Activated naive CD8-positive, alpha-beta T cell (primary cell): ENCODE measurements at regions not wholly inside any gene's neighbourhood (a gene's known extent, or its start where the extent isn't known, plus 50 kb on each side); places are given as distances from the start of the nearest gene placed in this dataset.
"Not testable (repeated sequence)": the region's sequence is repeated elsewhere in the genome, so short reads cannot be mapped to it uniquely, and the experiment has no call there.

Experiments
- H3K27ac Mint-ChIP-seq: one replicate; pipeline ENCODE4 v1.8.0; 2021; ENCODE audit warnings: mixed read lengths
- H3K27me3 Mint-ChIP-seq: one replicate; pipeline ENCODE4 v1.8.0; 2021; ENCODE audit warnings: mixed read lengths
- H3K36me3 Mint-ChIP-seq: one replicate; pipeline ENCODE4 v1.8.0; 2021; ENCODE audit warnings: mixed read lengths
- H3K4me1 Mint-ChIP-seq: one replicate; pipeline ENCODE4 v1.8.0; 2021; ENCODE audit warnings: low read depth, mixed read lengths
- H3K4me3 Mint-ChIP-seq: one replicate; pipeline ENCODE4 v1.8.0; 2021; ENCODE audit warnings: mild to moderate bottlenecking, mixed read lengths
- H3K9me3 Mint-ChIP-seq: one replicate; pipeline ENCODE4 v1.8.0; 2021; ENCODE audit warnings: low read depth, mixed read lengths

- Mint-ChIP-seq H3K36me3 (no peaks in the 10 kb centered on the region), H3K4me3 (no peak overlapping the region), H3K9me3 (no peaks in the 10 kb centered on the region), H3K4me1 (no peaks in the 10 kb centered on the region), H3K27me3 (no peaks in the 10 kb centered on the region), H3K27ac (no peak overlapping the region)
Observed at GRCh38 chr6:22748681-22749080, 179.3 kb downstream of the HDGFL1 start.

DNA sequence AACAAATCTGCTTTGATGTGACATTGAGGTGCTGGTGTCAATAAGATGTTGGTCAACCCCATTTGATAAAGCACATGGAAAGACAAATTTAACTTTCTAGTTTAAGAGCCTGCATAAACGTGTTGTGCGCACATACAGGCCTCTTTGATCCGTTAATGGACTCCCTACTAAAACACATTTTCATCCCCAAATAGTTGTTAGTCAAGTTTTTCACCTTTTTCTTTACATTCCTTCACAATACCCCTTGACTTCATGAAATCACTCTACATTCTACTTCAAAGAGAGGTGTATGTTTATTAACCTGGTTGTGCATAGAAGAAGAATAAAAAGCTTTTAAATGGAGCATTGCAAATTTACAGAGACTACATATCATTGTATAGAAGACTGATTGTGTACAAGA, 180.3 kb downstream of the HDGFL1 start:
- no peaks in the 10 kb centered on the region for H3K9me3 Mint-ChIP-seq
- H3K36me3 Mint-ChIP-seq = no peaks in the 10 kb centered on the region
- H3K27me3 Mint-ChIP-seq = no peaks in the 10 kb centered on the region
- no peak overlapping the region for H3K27ac Mint-ChIP-seq
- H3K4me3 Mint-ChIP-seq = no peak overlapping the region
- H3K4me1 Mint-ChIP-seq = no peaks in the 10 kb centered on the region

- no peaks in the 10 kb centered on the region for H3K4me1 Mint-ChIP-seq
- no peaks in the 10 kb centered on the region for H3K36me3 Mint-ChIP-seq
- H3K9me3 Mint-ChIP-seq = no peaks in the 10 kb centered on the region
- no peaks in the 10 kb centered on the region for H3K27me3 Mint-ChIP-seq
- no peak overlapping the region for H3K27ac Mint-ChIP-seq
- H3K4me3 Mint-ChIP-seq = no peak overlapping the region
Observed at GRCh38 chr6:22751223-22751622, 181.9 kb downstream of the HDGFL1 start.

DNA sequence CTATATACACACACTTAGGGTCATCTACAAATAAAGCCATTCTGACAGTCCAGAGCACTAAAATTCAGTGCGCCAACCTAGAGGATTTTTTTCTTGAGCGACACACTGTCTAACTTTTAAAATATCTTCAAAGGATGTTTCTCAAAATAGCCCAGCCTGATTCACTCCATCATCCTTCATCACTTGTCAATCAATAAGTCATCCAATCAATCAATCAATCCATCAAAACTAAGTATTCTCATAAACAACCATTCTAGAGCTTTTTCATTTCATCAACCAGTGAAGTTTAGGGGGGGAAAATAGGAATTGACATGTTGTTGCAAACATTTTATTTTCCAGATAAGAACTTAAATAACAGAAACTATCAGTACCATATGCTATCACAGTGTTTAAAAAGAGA, 183.2 kb downstream of the HDGFL1 start:
- no peaks in the 10 kb centered on the region for H3K9me3 Mint-ChIP-seq
- H3K27me3 Mint-ChIP-seq = no peaks in the 10 kb centered on the region
- no peaks in the 10 kb centered on the region for H3K36me3 Mint-ChIP-seq
- no peak overlapping the region for H3K27ac Mint-ChIP-seq
- H3K4me1 Mint-ChIP-seq = no peaks in the 10 kb centered on the region
- H3K4me3 Mint-ChIP-seq = no peak overlapping the region

GRCh38 chr6:22754061-22754460, 184.7 kb downstream of the HDGFL1 start:
- Mint-ChIP-seq H3K9me3 (no peaks in the 10 kb centered on the region), H3K4me3 (no peak overlapping the region), H3K27ac (no peak overlapping the region), H3K36me3 (no peaks in the 10 kb centered on the region), H3K27me3 (no peaks in the 10 kb centered on the region), H3K4me1 (no peaks in the 10 kb centered on the region)

GRCh38 chr6:22755605-22756004, 186.2 kb downstream of the HDGFL1 start:
- H3K27me3 Mint-ChIP-seq = no peaks in the 10 kb centered on the region
- H3K36me3 Mint-ChIP-seq = no peaks in the 10 kb centered on the region
- H3K4me3 Mint-ChIP-seq = no peak overlapping the region
- H3K4me1 Mint-ChIP-seq = no peaks in the 10 kb centered on the region
- H3K27ac Mint-ChIP-seq = no peak overlapping the region
- no peaks in the 10 kb centered on the region for H3K9me3 Mint-ChIP-seq

GRCh38 chr6:22756365-22756764, 187.0 kb downstream of the HDGFL1 start:
- H3K27me3 Mint-ChIP-seq = no peaks in the 10 kb centered on the region

GRCh38 chr6:22764496-22764895, 195.1 kb downstream of the HDGFL1 start:
- Mint-ChIP-seq H3K27ac (no peak overlapping the region), H3K36me3 (no peaks in the 10 kb centered on the region), H3K27me3 (no peaks in the 10 kb centered on the region), H3K4me1 (no peaks in the 10 kb centered on the region), H3K4me3 (no peak overlapping the region), H3K9me3 (peaks cover 5% of the 10 kb centered on the region)

More at GRCh38 chr6:22756365-22756764, 187.0 kb downstream of the HDGFL1 start:
- no peak overlapping the region for H3K27ac Mint-ChIP-seq
- no peaks in the 10 kb centered on the region for H3K36me3 Mint-ChIP-seq
- no peak overlapping the region for H3K4me3 Mint-ChIP-seq
- no peaks in the 10 kb centered on the region for H3K4me1 Mint-ChIP-seq
- no peaks in the 10 kb centered on the region for H3K9me3 Mint-ChIP-seq

GRCh38 chr6:22765015-22765414, 195.6 kb downstream of the HDGFL1 start:
- H3K27ac Mint-ChIP-seq = no peak overlapping the region
- no peaks in the 10 kb centered on the region for H3K27me3 Mint-ChIP-seq
- H3K9me3 Mint-ChIP-seq = peaks cover 5% of the 10 kb centered on the region
- H3K4me1 Mint-ChIP-seq = no peaks in the 10 kb centered on the region
- no peak overlapping the region for H3K4me3 Mint-ChIP-seq
- no peaks in the 10 kb centered on the region for H3K36me3 Mint-ChIP-seq

- Mint-ChIP-seq H3K9me3 (peaks cover 5% of the 10 kb centered on the region), H3K4me3 (no peak overlapping the region), H3K36me3 (no peaks in the 10 kb centered on the region)
Observed at GRCh38 chr6:22766979-22767378, 197.6 kb downstream of the HDGFL1 start.

DNA sequence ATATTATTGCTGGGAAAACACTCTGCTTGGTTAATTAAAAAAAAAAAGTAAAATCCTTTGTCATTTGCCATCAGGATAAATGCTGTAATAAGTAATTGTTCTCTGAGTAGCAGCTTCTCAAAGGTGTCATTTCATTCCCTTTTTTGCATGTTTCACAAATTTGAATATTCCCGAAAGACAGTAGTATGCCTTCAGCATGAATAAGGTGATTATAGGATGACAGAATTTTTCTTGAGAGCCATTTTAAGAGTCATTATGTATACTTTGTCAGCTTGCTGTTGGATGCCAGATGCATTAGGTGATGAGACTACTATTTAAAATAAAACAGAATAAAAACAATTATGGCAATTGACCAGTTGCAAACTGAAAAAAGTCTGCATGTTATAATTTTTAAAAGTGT, 200.7 kb downstream of the HDGFL1 start:
- Mint-ChIP-seq H3K36me3 (no peaks in the 10 kb centered on the region), H3K9me3 (peaks cover 5% of the 10 kb centered on the region), H3K27ac (no peak overlapping the region), H3K27me3 (no peaks in the 10 kb centered on the region), H3K4me3 (no peak overlapping the region), H3K4me1 (no peaks in the 10 kb centered on the region)

More at GRCh38 chr6:22766979-22767378, 197.6 kb downstream of the HDGFL1 start:
- no peaks in the 10 kb centered on the region for H3K4me1 Mint-ChIP-seq
- H3K27me3 Mint-ChIP-seq = no peaks in the 10 kb centered on the region
- no peak overlapping the region for H3K27ac Mint-ChIP-seq

DNA sequence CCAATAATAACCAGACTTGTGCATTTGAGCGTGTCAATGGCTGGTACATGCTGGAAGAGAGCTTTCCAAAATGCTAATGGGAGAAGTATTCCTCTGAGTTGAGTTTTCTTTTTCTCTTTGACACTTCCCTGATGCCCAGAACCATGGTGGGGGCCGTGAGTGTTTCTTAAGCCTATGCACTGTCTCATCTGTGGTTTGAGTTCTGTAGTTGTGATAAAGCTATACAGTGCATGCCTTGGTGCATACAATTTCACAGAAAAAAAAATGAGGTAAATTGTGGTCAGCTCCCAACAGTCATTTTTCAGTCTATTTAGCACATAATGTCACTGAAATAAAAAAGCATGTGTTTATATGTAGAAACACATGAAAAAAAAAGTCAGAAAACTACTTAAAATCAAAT, 204.8 kb downstream of the HDGFL1 start:
- H3K36me3 Mint-ChIP-seq = peaks cover 2% of the 10 kb centered on the region
- no peak overlapping the region for H3K4me3 Mint-ChIP-seq
- H3K9me3 Mint-ChIP-seq = peaks cover 12% of the 10 kb centered on the region
- H3K27me3 Mint-ChIP-seq = no peaks in the 10 kb centered on the region
- no peak overlapping the region for H3K27ac Mint-ChIP-seq
- H3K4me1 Mint-ChIP-seq = no peaks in the 10 kb centered on the region

DNA sequence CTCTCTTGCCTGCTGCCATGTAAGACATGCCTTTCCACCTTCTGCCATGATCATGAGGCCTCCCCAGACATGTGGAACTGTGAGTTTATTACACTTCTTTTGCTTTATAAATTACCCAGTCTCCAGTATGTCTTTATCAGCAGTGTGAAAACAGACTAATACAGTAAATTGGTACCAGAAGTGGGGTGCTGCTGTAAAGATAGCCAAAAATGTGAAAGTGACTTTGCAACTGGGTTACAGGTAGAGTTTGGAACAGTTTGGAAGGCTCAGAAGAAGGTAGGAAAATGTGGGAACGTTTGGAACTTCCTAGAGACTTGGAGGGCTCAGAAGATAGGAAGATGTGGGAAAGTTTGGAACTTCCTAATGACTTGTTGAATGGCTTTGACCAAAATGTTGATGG, 209.1 kb downstream of the HDGFL1 start:
- not testable (repeated sequence) for H3K4me3 Mint-ChIP-seq, H3K36me3 Mint-ChIP-seq, H3K4me1 Mint-ChIP-seq, H3K27me3 Mint-ChIP-seq, H3K27ac Mint-ChIP-seq
- peaks cover 18% of the 10 kb centered on the region for H3K9me3 Mint-ChIP-seq

DNA sequence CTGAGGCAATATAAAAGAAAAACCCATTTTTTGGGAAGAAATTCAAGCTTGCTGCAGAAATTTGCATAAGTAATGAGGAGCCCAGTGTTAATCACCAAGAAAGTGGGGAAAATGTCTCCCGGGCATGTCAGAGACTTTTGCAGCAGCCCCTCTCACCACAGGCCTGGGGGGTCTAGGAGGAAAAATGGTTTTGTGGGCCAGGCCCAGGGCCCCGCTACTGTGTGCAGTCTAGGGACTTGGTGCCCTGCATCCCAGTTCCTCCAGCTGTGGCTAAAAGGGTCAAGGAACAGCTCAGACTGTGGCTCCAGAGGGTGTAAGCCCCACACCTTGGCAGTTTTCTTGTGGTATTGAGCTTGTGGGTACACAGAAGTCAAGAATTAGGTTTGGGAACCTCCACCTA, 209.7 kb downstream of the HDGFL1 start:
- Mint-ChIP-seq H3K27ac (no peak overlapping the region), H3K36me3 (peaks cover 2% of the 10 kb centered on the region), H3K4me1 (no peaks in the 10 kb centered on the region), H3K4me3 (no peak overlapping the region), H3K9me3 (peaks cover 18% of the 10 kb centered on the region), H3K27me3 (no peaks in the 10 kb centered on the region)

DNA sequence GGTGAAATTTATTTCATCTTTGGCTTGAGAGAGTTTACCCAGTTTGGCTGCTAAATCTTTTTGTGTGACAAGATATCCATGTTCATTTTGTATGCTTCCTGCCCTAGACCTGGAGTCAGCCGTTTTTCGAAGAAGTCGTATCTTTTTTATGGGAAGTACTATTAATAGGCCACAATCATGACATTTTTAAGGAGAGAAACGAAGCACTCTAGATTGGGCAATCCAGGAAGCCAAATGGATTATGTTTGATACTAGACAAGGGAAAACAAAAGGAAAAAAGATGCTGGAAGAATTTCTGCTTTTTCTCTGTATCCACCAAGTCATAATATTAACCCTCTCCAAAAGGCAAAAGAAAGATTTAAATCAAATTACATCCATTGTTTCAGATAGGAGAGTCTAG, 214.6 kb downstream of the HDGFL1 start:
- Mint-ChIP-seq H3K4me1 (no peaks in the 10 kb centered on the region), H3K27me3 (no peaks in the 10 kb centered on the region), H3K9me3 (peaks cover 6% of the 10 kb centered on the region), H3K36me3 (no peaks in the 10 kb centered on the region), H3K27ac (no peak overlapping the region), H3K4me3 (no peak overlapping the region)

DNA sequence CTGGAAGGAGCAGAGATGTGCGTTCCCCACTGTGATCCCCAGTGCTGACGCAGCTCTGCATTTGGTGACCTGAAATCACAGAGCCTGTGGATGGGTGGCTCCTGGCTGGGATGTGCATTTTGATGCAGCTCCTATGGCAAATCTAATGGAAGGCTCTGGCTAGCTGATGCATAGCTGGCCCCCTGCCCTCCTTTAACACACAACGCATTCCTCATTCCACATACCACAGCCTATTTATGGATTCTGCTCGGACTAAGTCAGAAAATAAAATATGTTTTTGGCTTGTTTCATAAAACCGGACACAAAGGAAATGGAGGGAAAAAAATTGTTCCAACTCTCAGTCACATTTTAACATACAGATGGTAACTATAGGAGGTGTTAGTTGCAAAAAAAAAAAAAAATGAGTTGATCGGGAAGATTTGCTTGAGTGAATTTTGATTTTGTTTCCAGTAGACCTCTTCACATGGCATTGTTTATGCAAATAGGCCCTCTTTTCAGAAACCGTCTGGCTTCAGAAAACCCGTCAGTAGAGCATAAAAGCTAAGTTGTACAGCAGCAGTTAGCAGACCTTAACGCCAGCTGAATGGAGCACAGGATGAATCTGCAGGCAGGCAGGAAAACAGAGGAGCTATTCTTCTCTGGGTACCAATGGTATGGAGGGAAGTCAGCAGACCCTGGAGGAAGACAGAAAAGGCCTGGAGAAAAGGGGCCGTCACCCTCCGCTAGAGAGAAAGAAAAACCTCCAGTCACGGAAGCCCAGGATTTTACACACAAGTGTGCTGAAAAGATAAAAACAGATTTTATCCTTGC, 215.4 kb downstream of the HDGFL1 start:
- no peak overlapping the region for H3K4me3 Mint-ChIP-seq
- no peaks in the 10 kb centered on the region for H3K36me3 Mint-ChIP-seq
- no peaks in the 10 kb centered on the region for H3K4me1 Mint-ChIP-seq
- no peak overlapping the region for H3K27ac Mint-ChIP-seq
- H3K27me3 Mint-ChIP-seq = no peaks in the 10 kb centered on the region
- H3K9me3 Mint-ChIP-seq = peaks cover 5% of the 10 kb centered on the region
